Body of pancreas (tissue), 4 donors: ENCODE measurements at regions not wholly inside any gene's neighbourhood (a gene's known extent, or its start where the extent isn't known, plus 50 kb on each side); places are given as distances from the start of the nearest gene placed in this dataset.

ENCODE experiments used
- ATAC-seq: fragments of 150-250 bp; one replicate; pipeline ENCODE4 v1.9.1; 2016
- DNase-seq, 4 donors: peaks; one replicate each; pipeline ENCODE4 v3.0.0-alpha.2; 2019
- H3K27ac ChIP-seq, 4 donors: fragments of 200-600 bp; sonication (generic); 1 replicate in 3 of 4; 2 replicates in 1 of 4; pipeline versions ENCODE4 v1.5.1 to v1.6.1; 2016 to 2019; ENCODE audit warnings: mild to moderate bottlenecking in 1 of 4, mixed read lengths in 1 of 4, moderate library complexity in 1 of 4
- H3K27me3 ChIP-seq, 2 donors: fragments of 200-600 bp; sonication (generic); one replicate each; pipeline ENCODE4 v1.6.0; 2016; ENCODE audit warnings: mild to moderate bottlenecking in 1 of 2
- H3K36me3 ChIP-seq, 2 donors: fragments of 200-600 bp; sonication (generic); replicated peaks in 1 of 2; 2 replicates each; pipeline ENCODE4 v1.5.1; 2016; ENCODE audit warnings: low read depth in 2 of 2; ENCODE audit not compliant: insufficient read depth in 1 of 2
- H3K4me1 ChIP-seq: fragments of 200-600 bp; sonication (generic); one replicate; pipeline ENCODE4 v1.6.0; 2016
- H3K4me3 ChIP-seq, 2 donors: fragments of 200-600 bp; sonication (generic); 1 replicate in 1 of 2; 2 replicates in 1 of 2; pipeline ENCODE4 v1.5.1; 2016 to 2019
- H3K9me3 ChIP-seq, 3 donors: fragments of 200-600 bp; sonication (generic); 1 replicate in 2 of 3; 2 replicates in 1 of 3; pipeline ENCODE4 v1.5.1; 2016
- CTCF ChIP-seq, 7 experiments: fragments of 450-650 bp in 4 of 7; fragments of 200-600 bp in 3 of 7; sonication (generic) in 3 of 7; IDR thresholded peaks; one replicate each; pipeline ENCODE4 v1.5.1; 2016 to 2019; ENCODE audit warnings: antibody characterized with exemption in 7 of 7
- POLR2A ChIP-seq, 3 donors: fragments of 450-650 bp; IDR thresholded peaks; one replicate each; pipeline ENCODE4 v1.6.1; 2016; ENCODE audit warnings: antibody characterized with exemption in 3 of 3, mild to moderate bottlenecking in 2 of 3
- WGBS, 2 donors: methylation state at CpG; one replicate each; pipeline ENCODE4 v1.1.5; 2017; 5-methylcytosine and 5-hydroxymethylcytosine counted together
- intact Hi-C: fragments of 100-400 bp; cut with DNase I; formaldehyde crosslinking; loops from one replicate; pipeline ENCODE4 v1.15.1; 2023

GRCh38 chr12:86663716-86664115, 407.5 kb upstream of the MGAT4C start:
- Histone ChIP-seq H3K27me3 (no peaks in the 10 kb centered on the region), H3K36me3 (no peaks in the 10 kb centered on the region), H3K27ac (no peak overlapping the region), H3K4me1 (no peaks in the 10 kb centered on the region), H3K9me3 (no peaks in the 10 kb centered on the region), H3K4me3 (no peak overlapping the region)
- DNase-seq (no peak), ATAC-seq (no peak)
- no peak for TF ChIP-seq CTCF (IDR thresholded peaks at IDR 0.05)
- TF ChIP-seq POLR2A (IDR thresholded peaks at IDR 0.05) = no peak
- intact Hi-C loops = no loop called here

- TF ChIP-seq POLR2A (IDR thresholded peaks at IDR 0.05) (no peak), CTCF (IDR thresholded peaks at IDR 0.05) (no peak)
- Histone ChIP-seq H3K4me3 (no peak overlapping the region), H3K36me3 (no peaks in the 10 kb centered on the region), H3K27ac (no peak overlapping the region), H3K9me3 (no peaks in the 10 kb centered on the region), H3K27me3 (no peaks in the 10 kb centered on the region), H3K4me1 (no peaks in the 10 kb centered on the region)
- 33 to 49% methylated on average over 3 of the region's 3 CpGs for WGBS, 2 donors
- intact Hi-C loops = no loop called here
- no peak for ATAC-seq
- no peak for DNase-seq
Measured at GRCh38 chr12:86663173-86663572, 407.0 kb upstream of the MGAT4C start.

GRCh38 chr12:86662464-86662863, 406.3 kb upstream of the MGAT4C start:
- intact Hi-C loops = no loop called here
- TF ChIP-seq POLR2A (IDR thresholded peaks at IDR 0.05) (no peak), CTCF (IDR thresholded peaks at IDR 0.05) (no peak)
- WGBS, 2 donors = 41 to 46% methylated on average over 1 of the region's 1 CpG
- no peaks in the 10 kb centered on the region for H3K4me1 ChIP-seq
- ATAC-seq (no peak), DNase-seq (no peak)
- no peaks in the 10 kb centered on the region for H3K9me3 ChIP-seq
- no peaks in the 10 kb centered on the region for H3K36me3 ChIP-seq
- no peak overlapping the region for H3K4me3 ChIP-seq
- no peaks in the 10 kb centered on the region for H3K27me3 ChIP-seq
- no peak overlapping the region for H3K27ac ChIP-seq

GRCh38 chr12:86660488-86661147, 404.4 kb upstream of the MGAT4C start:
- H3K27ac ChIP-seq = no peak overlapping the region
- intact Hi-C loops = no loop called here
- WGBS, 2 donors = 68 to 74% methylated on average over 1 of the region's 1 CpG

More at GRCh38 chr12:86660488-86661147, 404.4 kb upstream of the MGAT4C start:
- TF ChIP-seq CTCF (IDR thresholded peaks at IDR 0.05) = no peak
- no peak for TF ChIP-seq POLR2A (IDR thresholded peaks at IDR 0.05)
- Histone ChIP-seq H3K4me1 (no peaks in the 10 kb centered on the region), H3K27me3 (no peaks in the 10 kb centered on the region), H3K36me3 (no peaks in the 10 kb centered on the region), H3K4me3 (no peak overlapping the region), H3K9me3 (no peaks in the 10 kb centered on the region)
- no peak for ATAC-seq
- DNase-seq = no peak
